ENCODE measurements at regions not wholly inside any gene's neighbourhood (a gene's known extent, or its start where the extent isn't known, plus 50 kb on each side); places are given as distances from the start of the nearest gene placed in this dataset.
A peak's percentile ranks its signal among the peaks of the same experiment; 100 is the strongest.

GRCh38 chr9:89808076-89808755 is 203.4 kb downstream of the GADD45G start:
- DNase-seq (ENCODE audit: low read depth) = no peak
- H3K4me3 ChIP-seq (ENCODE audit: low read depth, low read length) = no peak overlapping the region
- peak; percentile 31; the same call in 1 of the 2 replicates for TF ChIP-seq CTCF (IDR thresholded peaks at IDR 0.05; ENCODE audit: control insufficient read depth, extremely low read depth, insufficient read depth)

GRCh38 chr9:89808756-89809181 is 204.0 kb downstream of the GADD45G start:
- H3K4me3 ChIP-seq (ENCODE audit: low read depth, low read length) = no peak overlapping the region
- no peak for DNase-seq (ENCODE audit: low read depth)
- no peak for TF ChIP-seq CTCF (IDR thresholded peaks at IDR 0.05; ENCODE audit: control insufficient read depth, extremely low read depth, insufficient read depth)

GRCh38 chr9:89810431-89810830 is 205.6 kb downstream of the GADD45G start:
- no peak overlapping the region for H3K4me3 ChIP-seq (ENCODE audit: low read depth, low read length)
- TF ChIP-seq CTCF (IDR thresholded peaks at IDR 0.05; ENCODE audit: control insufficient read depth, extremely low read depth, insufficient read depth) = no peak
- no peak for DNase-seq (ENCODE audit: low read depth)

- DNase-seq (ENCODE audit: low read depth) = no peak
- H3K4me3 ChIP-seq (ENCODE audit: low read depth, low read length) = no peak overlapping the region
- TF ChIP-seq CTCF (IDR thresholded peaks at IDR 0.05; ENCODE audit: control insufficient read depth, extremely low read depth, insufficient read depth) = no peak
Measured at GRCh38 chr9:89811356-89811755, 206.5 kb downstream of the GADD45G start.

- no peak for DNase-seq (ENCODE audit: low read depth)
- no peak overlapping the region for H3K4me3 ChIP-seq (ENCODE audit: low read depth, low read length)
- no peak for TF ChIP-seq CTCF (IDR thresholded peaks at IDR 0.05; ENCODE audit: control insufficient read depth, extremely low read depth, insufficient read depth)
Measured at GRCh38 chr9:89811886-89812450, 207.2 kb downstream of the GADD45G start.

- DNase-seq (ENCODE audit: low read depth) = no peak
- TF ChIP-seq CTCF (IDR thresholded peaks at IDR 0.05; ENCODE audit: control insufficient read depth, extremely low read depth, insufficient read depth) = no peak
Measured at GRCh38 chr9:89812556-89813181, 207.9 kb downstream of the GADD45G start.

More at GRCh38 chr9:89812556-89813181, 207.9 kb downstream of the GADD45G start:
- no peak overlapping the region for H3K4me3 ChIP-seq (ENCODE audit: low read depth, low read length)
